K562 (cell line): ENCODE measurements at regions not wholly inside any gene's neighbourhood (a gene's known extent, or its start where the extent isn't known, plus 50 kb on each side); places are given as distances from the start of the nearest gene placed in this dataset.

Source experiments
- ATAC-seq: fragments of 200-7000 bp; cut with Tn5 transposase; 3 replicates; pipeline ENCODE4 v1.9.1; 2020; ENCODE audit warnings: moderate library complexity
- BruUV-seq: library from RNA; stranded (reverse); fragments of 400-500 nt; replicated peaks from 2 replicates; lab custom pipeline; 2021; lab: Mats Ljungman, UMichigan
- CTCF ChIA-PET: fragments of 300-600 bp; formaldehyde crosslinking; extraction: SDS; loops from one replicate; lab custom pipeline; 2021; ENCODE audit warnings: low intra/inter-chr PET ratio; lab: Yijun Ruan, JAX
- POLR2A ChIA-PET: fragments of 300-600, 350-650 bp; sonication (Branson Sonifier 250); formaldehyde crosslinking; extraction: SDS; loops from one replicate; lab custom pipeline; 2021; ENCODE audit warnings: antibody characterized with exemption, inconsistent platforms; lab: Yijun Ruan, JAX
- DNase-seq, 4 experiments: peaks; one replicate each; pipeline versions ENCODE4 v3.0.0 to v3.0.0-alpha.2; 2011 to 2018; ENCODE audit warnings: low spot score in 3 of 4, mixed read lengths in 3 of 4; ENCODE audit errors: extremely low read depth in 1 of 4
- FAIRE-seq: peaks from 2 replicates; lab custom pipeline; 2011; peaks lifted over from hg19 to GRCh38; lab: Jason Lieb, UNC
- H2AFZ ChIP-seq: 2 replicates; pipeline ENCODE4 v1.6.0; 2011; ENCODE audit warnings: low read depth, low read length, control low read depth, inconsistent platforms
- H3K27ac ChIP-seq: fragments of 200-600 bp; 3 replicates; pipeline ENCODE4 v1.8.0; 2011; ENCODE audit warnings: low read depth, mild to moderate bottlenecking, control low read depth, inconsistent platforms, low read length, moderate library complexity, mixed read lengths; ENCODE audit errors: extremely low read depth
- H3K27me3 ChIP-seq, 2 experiments: fragments of 300-600 bp in 1 of 2; 2 replicates in 1 of 2; 3 replicates in 1 of 2; pipeline versions ENCODE4 v1.6.0 to v1.8.0; 2011; ENCODE audit warnings: inconsistent platforms in 2 of 2, low read length in 2 of 2, mild to moderate bottlenecking in 1 of 2, mixed read lengths in 1 of 2, moderate library complexity in 1 of 2; ENCODE audit not compliant: control insufficient read depth in 2 of 2, insufficient read depth in 2 of 2
- H3K36me3 ChIP-seq: fragments of 300-600 bp; 3 replicates; pipeline ENCODE4 v1.8.0; 2011; ENCODE audit warnings: mild to moderate bottlenecking, low read length, inconsistent platforms; ENCODE audit not compliant: control insufficient read depth, insufficient read depth
- H3K4me1 ChIP-seq, 2 experiments: fragments of 200-600 bp in 1 of 2; replicated peaks in 1 of 2; 2 replicates in 1 of 2; 3 replicates in 1 of 2; pipeline versions ENCODE4 v1.5.1 to v1.8.0; 2011; ENCODE audit warnings: inconsistent platforms in 2 of 2, low read length in 2 of 2, mild to moderate bottlenecking in 1 of 2, mixed read lengths in 1 of 2, moderate library complexity in 1 of 2; ENCODE audit not compliant: control insufficient read depth in 2 of 2, insufficient read depth in 2 of 2
- H3K4me2 ChIP-seq: 2 replicates; pipeline ENCODE4 v1.6.1; 2011; ENCODE audit warnings: low read length, control low read depth, inconsistent platforms, mixed read lengths; ENCODE audit not compliant: insufficient read depth
- H3K4me3 ChIP-seq: fragments of 200-600 bp; sonication (generic), shearing (Covaris generic); 2 replicates; pipeline ENCODE4 v1.5.1; 2016; ENCODE audit warnings: control low read depth, inconsistent platforms
- H3K79me2 ChIP-seq: fragments of 200-600 bp; 3 replicates; pipeline ENCODE4 v1.8.0; 2011; ENCODE audit warnings: low read length, inconsistent platforms; ENCODE audit not compliant: control insufficient read depth, insufficient read depth
- H3K9ac ChIP-seq, 2 experiments: 2 replicates each; pipeline versions ENCODE4 v1.6.0 to v1.6.1; 2011; ENCODE audit warnings: low read depth in 2 of 2, low read length in 2 of 2, control low read depth in 1 of 2, inconsistent platforms in 1 of 2, mild to moderate bottlenecking in 1 of 2, mixed read lengths in 1 of 2; ENCODE audit not compliant: insufficient read depth in 1 of 2
- H3K9me1 ChIP-seq: one replicate; pipeline ENCODE4 v1.6.0; 2011; ENCODE audit warnings: inconsistent platforms, mild to moderate bottlenecking, low read length, moderate library complexity; ENCODE audit not compliant: control insufficient read depth, insufficient read depth
- H3K9me3 ChIP-seq: replicated peaks from 2 replicates; pipeline ENCODE4 v1.5.1; 2011; ENCODE audit warnings: low read depth, low read length, inconsistent platforms; ENCODE audit not compliant: control insufficient read depth, insufficient read depth
- H4K20me1 ChIP-seq: replicated peaks from 2 replicates; pipeline ENCODE4 v1.6.1; 2011; ENCODE audit warnings: low read length, inconsistent platforms, mixed read lengths; ENCODE audit not compliant: control insufficient read depth, insufficient read depth
- CBFA2T3 ChIP-seq: fragments of 450-650 bp; IDR thresholded peaks from 2 replicates; pipeline ENCODE4 v1.6.1; 2017
- ELF4 ChIP-seq: fragments of 450-650 bp; formaldehyde crosslinking; IDR thresholded peaks from 2 replicates; pipeline ENCODE4 v1.4.0; 2022; ENCODE audit warnings: missing genetic modification characterization
- FOS ChIP-seq: IDR thresholded peaks from 3 replicates; pipeline ENCODE4 v1.6.1; 2011; ENCODE audit not compliant: insufficient read length; ENCODE audit errors: extremely low read depth
- HOXB6 ChIP-seq: fragments of 250-450 bp; sonication (Bioruptor Pico); IDR thresholded peaks from 2 replicates; pipeline ENCODE4 v1.5.1; 2022; ENCODE audit warnings: mild to moderate bottlenecking, borderline replicate concordance
- LCOR ChIP-seq: sonication (generic); formaldehyde crosslinking; IDR thresholded peaks from 2 replicates; pipeline ENCODE4 v1.8.0; 2022; ENCODE audit warnings: mild to moderate bottlenecking, missing genetic modification reagents
- RBM22 ChIP-seq: fragments of 200-400 bp; formaldehyde crosslinking; IDR thresholded peaks from 2 replicates; pipeline ENCODE4 v1.6.1; 2018; ENCODE audit warnings: low read length, low read depth; ENCODE audit not compliant: poor library complexity, severe bottlenecking
- RFX1 ChIP-seq: fragments of 450-650 bp; IDR thresholded peaks from 2 replicates; pipeline ENCODE4 v1.6.1; 2016; ENCODE audit warnings: mild to moderate bottlenecking, moderate library complexity
- SAFB ChIP-seq: fragments of 200-400 bp; formaldehyde crosslinking; IDR thresholded peaks from 2 replicates; pipeline ENCODE4 v1.6.1; 2017; ENCODE audit warnings: low read depth, low read length, borderline replicate concordance
- TAF15 ChIP-seq: fragments of 200-400 bp; formaldehyde crosslinking; IDR thresholded peaks from 2 replicates; pipeline ENCODE4 v1.6.1; 2017; ENCODE audit warnings: mild to moderate bottlenecking, low read depth, low read length, moderate library complexity
- TEAD4 ChIP-seq, 2 experiments: sonication (generic) in 1 of 2; formaldehyde crosslinking in 1 of 2; IDR thresholded peaks; 2 replicates each; pipeline versions ENCODE4 v1.6.1 to v1.8.0; 2012 to 2022; ENCODE audit warnings: borderline replicate concordance in 1 of 2, inconsistent platforms in 1 of 2, low read length in 1 of 2, mild to moderate bottlenecking in 1 of 2, missing genetic modification reagents in 1 of 2
- ZNF143 ChIP-seq: sonication (generic); formaldehyde crosslinking; IDR thresholded peaks from 2 replicates; pipeline ENCODE4 v1.9.0; 2022; ENCODE audit warnings: mild to moderate bottlenecking, missing genetic modification reagents
- ZNF263 ChIP-seq: sonication (generic); formaldehyde crosslinking; IDR thresholded peaks from 2 replicates; pipeline ENCODE4 v1.8.0; 2022; ENCODE audit warnings: mild to moderate bottlenecking, missing genetic modification reagents, borderline replicate concordance
- ZNF282 ChIP-seq: sonication (generic); formaldehyde crosslinking; IDR thresholded peaks from 2 replicates; pipeline ENCODE4 v1.8.1; 2023; ENCODE audit warnings: missing genetic modification reagents
- ZNF586 ChIP-seq: fragments of 450-650 bp; formaldehyde crosslinking; conservative IDR thresholded peaks from 2 replicates; pipeline ENCODE4 v1.4.0; 2020; ENCODE audit warnings: mild to moderate bottlenecking, moderate library complexity
- ZNF589 ChIP-seq: fragments of 200-800 bp; sonication (Bioruptor generic); IDR thresholded peaks from 2 replicates; pipeline ENCODE4 v1.6.1; 2016; ENCODE audit warnings: low read depth, missing genetic modification characterization, missing compliant biosample characterization
- in situ Hi-C: fragments of 300-500 bp; cut with MboI; formaldehyde crosslinking; loops from 4 replicates; pipeline ENCODE4 v1.15.0; 2018; ENCODE audit warnings: inconsistent platforms, mixed read lengths
- intact Hi-C: fragments of 100-400 bp; cut with micrococcal nuclease; formaldehyde crosslinking; loops from 2 replicates; pipeline ENCODE4 v1.14.2; 2022
- TF ChIP-seq, protein P1 (sequence below): IDR thresholded peaks from 2 replicates; pipeline ENCODE4 v1.6.1; 2011; ENCODE audit not compliant: insufficient read length; ENCODE audit errors: extremely low read depth
- TF ChIP-seq, protein P2 (sequence below): fragments of 450-650 bp; IDR thresholded peaks from 2 replicates; pipeline ENCODE4 v1.6.1; 2014; ENCODE audit warnings: low read depth, mild to moderate bottlenecking, moderate library complexity, borderline replicate concordance

DNA sequence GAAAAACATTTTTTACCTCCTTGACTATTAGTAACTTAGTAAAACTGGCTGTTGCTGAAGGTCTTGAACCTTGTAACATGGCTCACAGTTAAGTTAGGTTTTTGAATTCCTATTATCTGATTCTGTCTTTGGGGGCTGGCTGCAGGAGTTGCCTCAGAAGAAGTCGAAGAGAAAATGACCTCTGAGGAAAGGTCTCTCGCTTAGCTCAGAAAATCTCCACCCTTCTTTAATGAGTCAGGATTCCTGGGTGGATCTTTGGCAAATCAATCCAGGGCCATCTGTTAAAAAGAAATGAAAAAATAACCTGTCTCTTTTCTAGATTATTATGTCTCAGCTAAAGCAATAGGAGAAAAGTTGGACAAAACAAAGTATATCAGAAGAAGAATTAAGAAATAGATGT is 267.8 kb upstream of the SEMA3C start (continued):
- no peak for TF ChIP-seq ZNF586
- no peak for TF ChIP-seq ZNF263 (CRISPR knock-in tag)
- TF ChIP-seq RBM22, result no peak
- no peak for TF ChIP-seq ZNF282 (CRISPR knock-in tag)
- TF ChIP-seq ELF4, result no peak
- TF ChIP-seq ZNF143 (CRISPR knock-in tag), result no peak
- TF ChIP-seq RFX1, result no peak

DNA sequence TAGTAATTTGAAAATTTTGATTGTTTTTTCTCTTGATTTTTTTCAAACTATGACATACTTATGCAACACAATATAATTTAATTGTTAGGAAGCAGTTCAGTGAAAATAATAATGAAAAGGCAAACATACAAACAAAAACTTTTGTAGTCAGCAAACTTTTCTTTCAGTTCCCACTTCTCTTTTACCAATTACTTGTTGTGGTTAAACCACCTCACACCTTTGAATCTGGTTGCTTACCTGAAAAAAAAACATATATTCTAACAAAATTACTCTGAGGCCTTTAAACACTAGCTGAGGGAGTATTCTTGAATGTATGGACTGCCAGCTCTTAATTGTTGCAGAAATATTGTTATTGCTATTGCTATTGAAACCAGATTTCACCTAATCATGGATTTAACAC is 266.2 kb upstream of the SEMA3C start:
- BruUV-seq, result no TSS peak

More for the DNA sequence above, 266.2 kb upstream of the SEMA3C start:
- Histone ChIP-seq H3K27ac (no peak overlapping the region), H4K20me1 (no peaks in the 10 kb centered on the region), H3K4me1 (peaks cover 0 to 4% of the 10 kb centered on the region in 2 experiments; a peak in 1 of 5 replicates), H3K9ac (no peak overlapping the region), H3K4me2 (no peak overlapping the region), H3K79me2 (no peaks in the 10 kb centered on the region), H3K36me3 (no peaks in the 10 kb centered on the region), H3K9me3 (peaks cover 3% of the 10 kb centered on the region; the same call in 1 of the 2 replicates)
- intact Hi-C loops, result no loop called here
- no peak for DNase-seq
- POLR2A ChIA-PET, result no interaction called here
- FAIRE-seq, result no peak
- TF ChIP-seq SAFB, result no peak
- TF ChIP-seq TEAD4 (IDR thresholded peaks at IDR 0.05; ENCODE audit: low read length), result no peak
- TF ChIP-seq TEAD4 (CRISPR knock-in tag; IDR thresholded peaks at IDR 0.05; ENCODE audit: borderline replicate concordance), result no peak
- no peak for TF ChIP-seq LCOR (CRISPR knock-in tag)
- TF ChIP-seq FOS, result no peak
- TF ChIP-seq CBFA2T3, result no peak
- no peak for TF ChIP-seq HOXB6
- no peak for TF ChIP-seq ZNF589 (CRISPR knock-in tag)
- no peak for TF ChIP-seq TAF15
- TF ChIP-seq, protein P1, sequence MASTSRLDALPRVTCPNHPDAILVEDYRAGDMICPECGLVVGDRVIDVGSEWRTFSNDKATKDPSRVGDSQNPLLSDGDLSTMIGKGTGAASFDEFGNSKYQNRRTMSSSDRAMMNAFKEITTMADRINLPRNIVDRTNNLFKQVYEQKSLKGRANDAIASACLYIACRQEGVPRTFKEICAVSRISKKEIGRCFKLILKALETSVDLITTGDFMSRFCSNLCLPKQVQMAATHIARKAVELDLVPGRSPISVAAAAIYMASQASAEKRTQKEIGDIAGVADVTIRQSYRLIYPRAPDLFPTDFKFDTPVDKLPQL, result no peak
- TF ChIP-seq, protein P2, sequence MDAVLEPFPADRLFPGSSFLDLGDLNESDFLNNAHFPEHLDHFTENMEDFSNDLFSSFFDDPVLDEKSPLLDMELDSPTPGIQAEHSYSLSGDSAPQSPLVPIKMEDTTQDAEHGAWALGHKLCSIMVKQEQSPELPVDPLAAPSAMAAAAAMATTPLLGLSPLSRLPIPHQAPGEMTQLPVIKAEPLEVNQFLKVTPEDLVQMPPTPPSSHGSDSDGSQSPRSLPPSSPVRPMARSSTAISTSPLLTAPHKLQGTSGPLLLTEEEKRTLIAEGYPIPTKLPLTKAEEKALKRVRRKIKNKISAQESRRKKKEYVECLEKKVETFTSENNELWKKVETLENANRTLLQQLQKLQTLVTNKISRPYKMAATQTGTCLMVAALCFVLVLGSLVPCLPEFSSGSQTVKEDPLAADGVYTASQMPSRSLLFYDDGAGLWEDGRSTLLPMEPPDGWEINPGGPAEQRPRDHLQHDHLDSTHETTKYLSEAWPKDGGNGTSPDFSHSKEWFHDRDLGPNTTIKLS, result no peak
- TF ChIP-seq, all 486 proteins: peak for 0
- no peak overlapping the region for H2AFZ ChIP-seq
- H3K27me3 ChIP-seq, result no peaks in the 10 kb centered on the region
- CTCF ChIA-PET, result no interaction called here
- ATAC-seq, result no peak
- no peaks in the 10 kb centered on the region for H3K9me1 ChIP-seq
- in situ Hi-C loops, result no loop called here
- no peak overlapping the region for H3K4me3 ChIP-seq
